PC-3 (cell line): ENCODE measurements at regions not wholly inside any gene's neighbourhood (a gene's known extent, or its start where the extent isn't known, plus 50 kb on each side); places are given as distances from the start of the nearest gene placed in this dataset.

Experiments
- ATAC-seq: fragments of 200-7000 bp; cut with Tn5 transposase; 2 replicates; pipeline ENCODE4 v1.9.1; 2020; ENCODE audit warnings: mild to moderate bottlenecking, moderate library complexity
- BruUV-seq: library from RNA; stranded (reverse); fragments of 400-500 nt; replicated peaks from 2 replicates; lab custom pipeline; 2021; lab: Mats Ljungman, UMichigan
- CTCF ChIA-PET: fragments of 300-600 bp; sonication (Branson Sonifier 250); formaldehyde crosslinking; loops from one replicate; lab custom pipeline; 2022; ENCODE audit warnings: antibody characterized with exemption; lab: Charles Lee
- POLR2A ChIA-PET: fragments of 300-600 bp; sonication (Branson Sonifier 250); formaldehyde crosslinking; loops from one replicate; lab custom pipeline; 2022; ENCODE audit warnings: antibody characterized with exemption; ENCODE audit not compliant: unreplicated experiment; lab: Charles Lee
- DNase-seq: peaks from one replicate; pipeline ENCODE4 v3.0.0-alpha.2; 2015
- H2AFZ ChIP-seq: fragments of 300-600 bp; sonication (generic); 2 replicates; pipeline ENCODE4 v1.6.0; 2016; ENCODE audit warnings: antibody characterized with exemption, low read length
- H3F3A ChIP-seq: fragments of 300-600 bp; sonication (generic); one replicate; pipeline ENCODE4 v1.6.0; 2017; ENCODE audit warnings: antibody characterized with exemption, low read length, control low read depth, mild to moderate bottlenecking; ENCODE audit not compliant: unreplicated experiment
- H3K27ac ChIP-seq: fragments of 300-600 bp; sonication (generic); 2 replicates; pipeline ENCODE4 v1.5.1; 2016; ENCODE audit warnings: mild to moderate bottlenecking, low read length
- H3K27me3 ChIP-seq: fragments of 300-600 bp; sonication (generic); 2 replicates; pipeline ENCODE4 v1.6.1; 2016; ENCODE audit warnings: low read length, mixed read lengths
- H3K36me3 ChIP-seq: fragments of 300-600 bp; sonication (generic); 2 replicates; pipeline ENCODE4 v1.6.1; 2016; ENCODE audit warnings: low read depth, mixed run types, low read length, mixed read lengths
- H3K4me1 ChIP-seq: fragments of 300-600 bp; sonication (generic); 2 replicates; pipeline ENCODE4 v1.5.1; 2016; ENCODE audit warnings: low read length; ENCODE audit not compliant: insufficient read depth
- H3K4me2 ChIP-seq: fragments of 300-600 bp; sonication (generic); 2 replicates; pipeline ENCODE4 v1.6.0; 2016; ENCODE audit warnings: low read length
- H3K4me3 ChIP-seq: fragments of 300-600 bp; sonication (generic); 2 replicates; pipeline ENCODE4 v1.5.1; 2016; ENCODE audit warnings: mild to moderate bottlenecking, low read length, mixed read lengths
- H3K79me2 ChIP-seq: fragments of 300-600 bp; sonication (generic); 2 replicates; pipeline ENCODE4 v1.6.1; 2017; ENCODE audit warnings: low read length, mixed read lengths
- H3K9ac ChIP-seq: fragments of 300-600 bp; sonication (generic); 2 replicates; pipeline ENCODE4 v1.6.0; 2016; ENCODE audit warnings: mild to moderate bottlenecking, low read length
- H3K9me2 ChIP-seq: fragments of 300-600 bp; sonication (generic); replicated peaks from 2 replicates; pipeline ENCODE4 v1.6.1; 2016; ENCODE audit warnings: mixed run types, low read length, mixed read lengths
- H3K9me3 ChIP-seq: fragments of 300-600 bp; sonication (generic); 2 replicates; pipeline ENCODE4 v1.6.1; 2016; ENCODE audit warnings: low read length, mixed read lengths
- H4K20me1 ChIP-seq: fragments of 300-600 bp; sonication (generic); 2 replicates; pipeline ENCODE4 v1.6.1; 2016; ENCODE audit warnings: low read length, mixed read lengths
- EZH2 ChIP-seq: fragments of 300-600 bp; sonication (generic); IDR thresholded peaks from one replicate; pipeline ENCODE4 v1.6.1; 2017; ENCODE audit warnings: antibody characterized with exemption, mild to moderate bottlenecking, low read length; ENCODE audit not compliant: unreplicated experiment
- EZH2phosphoT487 ChIP-seq: fragments of 300-600 bp; sonication (generic); IDR thresholded peaks from 2 replicates; pipeline ENCODE4 v1.6.1; 2018; ENCODE audit warnings: mild to moderate bottlenecking, antibody characterized with exemption, low read length, borderline replicate concordance
- intact Hi-C: fragments of 100-400 bp; cut with micrococcal nuclease; formaldehyde crosslinking; loops from 2 replicates; pipeline ENCODE4 v1.9.0; 2023
- TF ChIP-seq, protein P1 (sequence below): fragments of 300-600 bp; sonication (generic); conservative IDR thresholded peaks from 2 replicates; pipeline ENCODE4 v1.5.1; 2017; ENCODE audit warnings: antibody characterized with exemption, low read depth, mild to moderate bottlenecking, low read length

- H3K36me3 ChIP-seq = no peaks in the 10 kb centered on the region
- H3K9me2 ChIP-seq = no peaks in the 10 kb centered on the region
- no peak overlapping the region for H3K4me2 ChIP-seq
- BruUV-seq = no TSS peak
- H3K4me1 ChIP-seq = no peaks in the 10 kb centered on the region
- intact Hi-C loops = no loop called here
- TF ChIP-seq EZH2phosphoT487 (no peak), EZH2 (no peak)
- TF ChIP-seq, protein P1, sequence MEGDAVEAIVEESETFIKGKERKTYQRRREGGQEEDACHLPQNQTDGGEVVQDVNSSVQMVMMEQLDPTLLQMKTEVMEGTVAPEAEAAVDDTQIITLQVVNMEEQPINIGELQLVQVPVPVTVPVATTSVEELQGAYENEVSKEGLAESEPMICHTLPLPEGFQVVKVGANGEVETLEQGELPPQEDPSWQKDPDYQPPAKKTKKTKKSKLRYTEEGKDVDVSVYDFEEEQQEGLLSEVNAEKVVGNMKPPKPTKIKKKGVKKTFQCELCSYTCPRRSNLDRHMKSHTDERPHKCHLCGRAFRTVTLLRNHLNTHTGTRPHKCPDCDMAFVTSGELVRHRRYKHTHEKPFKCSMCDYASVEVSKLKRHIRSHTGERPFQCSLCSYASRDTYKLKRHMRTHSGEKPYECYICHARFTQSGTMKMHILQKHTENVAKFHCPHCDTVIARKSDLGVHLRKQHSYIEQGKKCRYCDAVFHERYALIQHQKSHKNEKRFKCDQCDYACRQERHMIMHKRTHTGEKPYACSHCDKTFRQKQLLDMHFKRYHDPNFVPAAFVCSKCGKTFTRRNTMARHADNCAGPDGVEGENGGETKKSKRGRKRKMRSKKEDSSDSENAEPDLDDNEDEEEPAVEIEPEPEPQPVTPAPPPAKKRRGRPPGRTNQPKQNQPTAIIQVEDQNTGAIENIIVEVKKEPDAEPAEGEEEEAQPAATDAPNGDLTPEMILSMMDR = no peak
- CTCF ChIA-PET = no interaction called here
- no peak overlapping the region for H3K27ac ChIP-seq
- POLR2A ChIA-PET = no interaction called here
- no peaks in the 10 kb centered on the region for H3K9me3 ChIP-seq
- H3K4me3 ChIP-seq = no peak overlapping the region
- H3K27me3 ChIP-seq = no peaks in the 10 kb centered on the region
- no peaks in the 10 kb centered on the region for H3F3A ChIP-seq
- DNase-seq (peak; percentile 9), ATAC-seq (no peak)
- H3K9ac ChIP-seq = no peak overlapping the region
- H2AFZ ChIP-seq = no peak overlapping the region
- no peaks in the 10 kb centered on the region for H3K79me2 ChIP-seq
- no peaks in the 10 kb centered on the region for H4K20me1 ChIP-seq
These were observed 590.8 kb upstream of the PKDCC start for GRCh38 chr2:41457026-41457425.

GRCh38 chr2:41460661-41461060 is 587.2 kb upstream of the PKDCC start:
- H3F3A ChIP-seq = no peaks in the 10 kb centered on the region
- no TSS peak for BruUV-seq
- H3K79me2 ChIP-seq = no peaks in the 10 kb centered on the region
- intact Hi-C loops = no loop called here
- H3K9ac ChIP-seq = no peak overlapping the region
- H3K36me3 ChIP-seq = no peaks in the 10 kb centered on the region
- no peak overlapping the region for H2AFZ ChIP-seq
- H3K4me1 ChIP-seq = no peaks in the 10 kb centered on the region
- no peak overlapping the region for H3K4me2 ChIP-seq
- DNase-seq (no peak), ATAC-seq (no peak)
- no peaks in the 10 kb centered on the region for H3K9me3 ChIP-seq
- ChIA-PET POLR2A (no interaction called here), CTCF (no interaction called here)
- no peaks in the 10 kb centered on the region for H3K27me3 ChIP-seq
- no peaks in the 10 kb centered on the region for H4K20me1 ChIP-seq
- no peak for TF ChIP-seq EZH2
- TF ChIP-seq EZH2phosphoT487 = no peak
- TF ChIP-seq, protein P1 = no peak
- no peak overlapping the region for H3K4me3 ChIP-seq
- no peaks in the 10 kb centered on the region for H3K9me2 ChIP-seq
- H3K27ac ChIP-seq = no peak overlapping the region

GRCh38 chr2:41464395-41464794 is 583.4 kb upstream of the PKDCC start:
- H3K4me3 ChIP-seq = no peak overlapping the region
- no peak overlapping the region for H3K27ac ChIP-seq
- ChIA-PET CTCF (no interaction called here), POLR2A (no interaction called here)
- no peaks in the 10 kb centered on the region for H3F3A ChIP-seq
- no peak overlapping the region for H3K4me2 ChIP-seq
- no peak for TF ChIP-seq EZH2
- TF ChIP-seq, protein P1 = no peak
- TF ChIP-seq EZH2phosphoT487 = no peak
- DNase-seq (no peak), ATAC-seq (no peak)
- H4K20me1 ChIP-seq = no peaks in the 10 kb centered on the region
- H3K9me3 ChIP-seq = no peaks in the 10 kb centered on the region
- no peaks in the 10 kb centered on the region for H3K36me3 ChIP-seq
- H2AFZ ChIP-seq = no peak overlapping the region
- no peaks in the 10 kb centered on the region for H3K9me2 ChIP-seq
- H3K4me1 ChIP-seq = no peaks in the 10 kb centered on the region
- intact Hi-C loops = no loop called here
- no peaks in the 10 kb centered on the region for H3K27me3 ChIP-seq
- no peaks in the 10 kb centered on the region for H3K79me2 ChIP-seq
- no TSS peak for BruUV-seq
- no peak overlapping the region for H3K9ac ChIP-seq
